T-helper 1 cell treated with Interleukin-12 subunit alpha and Interleukin-12 subunit beta and Interleukin-4 antibody, amounts not matched to agents 30 ng/mL and 1 ng/mL, for 36 hours (primary cell): ENCODE measurements at regions not wholly inside any gene's neighbourhood (a gene's known extent, or its start where the extent isn't known, plus 50 kb on each side); places are given as distances from the start of the nearest gene placed in this dataset.

Experiments
- intact Hi-C: fragments of 100-400 bp; cut with micrococcal nuclease; formaldehyde crosslinking; loops from one replicate; pipeline ENCODE4 v1.15.1; 2024

DNA sequence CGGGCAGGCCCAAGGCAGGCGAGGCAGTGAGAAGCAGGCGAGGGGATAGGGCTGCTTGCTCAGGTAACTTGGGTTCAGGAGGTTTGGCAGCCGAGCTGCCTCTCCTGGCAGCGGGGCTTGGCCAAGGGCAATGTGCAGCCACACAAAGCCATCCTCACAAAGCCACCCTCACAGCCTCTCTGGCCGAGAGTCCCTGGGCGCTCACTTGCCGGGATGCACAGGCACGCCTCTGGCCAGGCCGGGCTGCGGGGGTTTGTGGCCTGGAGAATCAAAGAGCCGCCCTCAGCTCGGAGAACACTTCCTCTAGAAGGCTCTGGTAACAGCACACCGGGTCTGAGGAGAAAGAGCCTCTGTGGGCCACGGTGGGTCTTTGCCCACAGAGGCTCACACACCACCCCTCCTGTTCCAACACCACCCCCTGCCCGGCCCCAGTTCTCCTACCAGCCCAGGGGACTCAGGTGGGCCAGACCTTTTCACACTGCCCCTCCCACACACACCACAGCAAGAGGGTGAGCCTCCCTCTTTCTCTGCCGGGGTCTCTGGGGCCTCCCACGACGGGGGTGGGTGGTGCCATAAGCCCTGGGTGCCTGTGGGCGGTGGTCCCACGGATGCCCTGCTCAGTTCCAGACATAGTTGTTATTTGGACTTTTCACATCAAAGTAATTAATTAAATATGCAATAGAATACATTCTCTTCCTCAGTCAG lies 186.9 kb downstream of the ZFP36L2 start:
- intact Hi-C loops = no loop called here

DNA sequence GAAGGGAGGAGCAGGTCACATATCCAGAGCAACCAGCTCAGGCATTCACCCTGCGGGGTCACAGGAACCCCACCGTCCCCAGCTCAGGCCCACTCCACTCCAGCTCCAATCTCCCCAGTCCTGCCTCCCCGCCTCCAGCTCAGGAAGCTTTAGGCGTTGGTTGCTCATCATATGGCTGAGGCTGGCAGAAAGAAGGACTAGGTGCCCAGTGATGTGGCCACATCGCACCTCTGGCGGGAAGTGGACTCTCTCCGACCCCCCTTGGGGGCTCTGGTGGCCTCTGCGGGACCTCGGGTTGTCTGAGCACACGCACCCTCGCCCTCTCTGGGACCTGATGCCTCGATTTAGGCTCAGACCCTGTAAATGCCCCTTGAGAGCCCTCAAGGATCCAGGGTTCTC lies 187.7 kb downstream of the ZFP36L2 start:
- intact Hi-C loops = no loop called here

DNA sequence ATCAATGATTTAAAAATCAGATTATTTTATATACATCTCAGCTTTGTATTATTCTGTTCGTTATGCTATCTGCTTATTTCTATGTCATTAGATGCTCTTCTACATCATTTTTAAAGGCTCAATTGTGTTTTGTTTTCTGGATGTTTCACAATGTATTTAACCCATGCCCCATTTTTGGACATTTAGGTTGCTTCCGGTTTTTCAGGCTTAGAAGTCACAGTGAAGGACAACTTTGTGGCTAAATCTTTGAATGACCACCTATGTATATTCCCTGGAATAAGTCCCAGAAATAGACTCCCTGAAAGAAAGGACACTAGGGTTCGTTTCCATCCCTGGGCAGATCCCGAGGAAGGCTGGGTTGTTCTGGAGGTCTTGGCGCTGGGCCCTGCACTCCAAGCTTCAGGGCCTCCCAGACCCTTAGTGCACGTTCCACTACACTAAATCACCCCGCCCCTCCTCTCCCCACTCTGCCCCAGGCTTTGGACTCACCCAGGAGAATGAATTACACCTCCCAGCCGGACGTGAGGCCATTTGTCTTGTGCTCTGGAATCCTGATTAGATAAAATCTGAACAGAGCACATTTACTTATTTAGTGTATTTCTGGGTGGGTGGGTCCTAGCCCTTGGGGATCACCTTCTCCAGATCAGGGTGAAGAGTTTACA lies 188.2 kb downstream of the ZFP36L2 start:
- intact Hi-C loops = no loop called here

GRCh38 chr2:43035922-43036321 lies 190.5 kb downstream of the ZFP36L2 start:
- intact Hi-C loops = no loop called here

DNA sequence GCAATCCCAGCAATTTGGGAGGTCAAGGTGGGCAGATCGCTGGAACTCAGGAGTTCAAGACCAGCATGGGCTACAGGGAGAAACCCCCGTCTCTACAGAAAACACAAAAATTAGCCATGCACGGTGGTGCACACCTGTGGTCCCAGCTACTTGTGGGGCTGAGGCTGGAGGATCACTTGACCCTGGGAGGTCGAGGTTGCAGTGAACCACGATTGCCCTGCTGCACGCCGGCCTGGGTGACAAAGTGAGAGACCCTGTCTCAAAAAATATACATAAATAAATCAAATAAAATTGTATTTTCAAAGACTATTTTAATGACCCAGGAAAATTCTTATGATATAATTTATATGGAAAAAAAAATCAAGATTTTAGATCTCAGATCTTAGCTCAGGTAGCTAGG lies 191.5 kb downstream of the ZFP36L2 start:
- intact Hi-C loops = no loop called here

GRCh38 chr2:43034242-43034619 lies 192.2 kb downstream of the ZFP36L2 start:
- intact Hi-C loops = no loop called here

DNA sequence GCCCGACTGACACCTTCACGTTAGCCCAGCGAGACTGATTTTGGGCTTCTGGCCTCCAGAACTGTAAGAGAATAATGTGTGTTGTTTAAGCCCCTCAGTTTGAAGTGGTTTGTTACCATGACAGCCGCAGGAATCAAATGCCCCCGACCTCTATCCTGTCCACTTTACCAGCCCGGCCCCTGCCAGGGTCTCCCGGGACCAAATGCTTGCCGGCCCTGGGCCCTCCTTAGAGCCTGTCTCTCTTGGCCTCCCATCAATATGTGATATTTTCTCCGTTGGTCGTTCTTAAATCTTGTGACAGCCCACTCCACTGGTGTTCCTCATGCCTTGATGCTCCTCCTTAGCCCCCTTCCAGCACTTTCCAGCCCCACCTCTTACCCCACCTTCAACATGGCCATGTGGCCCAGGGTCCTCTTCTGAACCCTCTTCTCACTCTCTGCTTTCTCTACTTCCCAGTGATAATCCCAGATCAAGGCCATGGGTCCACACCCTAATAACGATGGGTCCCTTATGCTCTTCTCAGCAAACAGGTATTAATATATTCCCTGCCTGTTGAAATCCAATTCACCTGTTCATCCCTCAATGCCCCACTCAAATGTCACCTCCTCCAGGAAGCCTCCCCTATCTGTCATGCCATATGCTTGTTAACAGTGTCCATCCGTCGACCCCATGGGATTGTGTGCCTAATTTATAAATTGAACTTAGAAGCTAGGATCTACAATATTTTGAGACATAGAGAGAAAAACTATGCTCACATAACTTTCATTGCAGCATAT lies 192.8 kb downstream of the ZFP36L2 start:
- intact Hi-C loops = no loop called here

DNA sequence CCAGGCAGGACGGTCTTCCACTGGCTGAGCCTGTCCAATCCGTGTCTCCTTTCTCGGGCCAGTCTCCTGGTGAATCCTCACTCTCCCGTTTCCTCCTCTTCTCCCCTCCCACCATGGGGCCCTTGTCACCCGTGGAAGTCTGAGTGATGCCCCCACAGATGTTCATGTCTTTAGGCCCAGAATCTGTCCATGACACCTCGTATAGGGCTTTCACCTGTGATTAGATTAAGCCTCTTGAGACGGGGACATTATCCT lies 193.5 kb downstream of the ZFP36L2 start:
- intact Hi-C loops = no loop called here

GRCh38 chr2:43032213-43033015 lies 194.0 kb downstream of the ZFP36L2 start:
- intact Hi-C loops = no loop called here

DNA sequence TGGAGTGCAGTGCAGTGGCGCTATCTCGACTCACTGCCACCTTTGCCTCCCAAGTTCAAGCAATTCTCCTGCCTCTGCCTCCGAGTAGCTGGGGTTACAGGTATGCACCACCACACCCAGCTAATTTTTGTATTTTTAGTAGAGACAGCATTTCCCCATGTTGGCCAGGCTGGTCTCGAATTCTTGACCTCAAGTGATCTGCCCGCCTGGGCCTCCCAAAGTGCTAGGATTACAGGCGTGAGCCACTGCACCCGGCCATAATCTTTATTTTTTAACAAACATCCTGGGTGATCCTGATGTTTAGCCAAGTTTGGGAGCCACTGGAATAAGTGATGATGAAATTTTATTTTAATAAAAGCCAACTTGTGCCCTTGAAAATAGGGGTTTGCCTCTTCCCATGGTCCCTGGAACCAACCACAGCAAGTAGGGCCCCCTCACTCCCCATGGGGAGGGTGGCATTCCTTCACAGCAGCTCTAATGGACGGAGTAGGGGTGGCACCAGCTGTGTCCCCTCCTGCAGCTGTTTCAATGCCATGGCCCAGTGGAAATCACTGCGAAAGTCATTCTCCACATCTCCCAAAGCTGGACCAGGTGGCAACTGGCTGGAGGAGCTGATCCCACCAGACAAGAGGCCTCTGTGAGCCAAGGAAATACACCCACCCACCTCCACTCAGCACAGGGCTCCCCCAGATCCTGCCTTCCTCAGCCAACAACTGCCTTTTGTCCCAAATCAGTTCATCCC lies 194.8 kb downstream of the ZFP36L2 start:
- intact Hi-C loops = no loop called here

DNA sequence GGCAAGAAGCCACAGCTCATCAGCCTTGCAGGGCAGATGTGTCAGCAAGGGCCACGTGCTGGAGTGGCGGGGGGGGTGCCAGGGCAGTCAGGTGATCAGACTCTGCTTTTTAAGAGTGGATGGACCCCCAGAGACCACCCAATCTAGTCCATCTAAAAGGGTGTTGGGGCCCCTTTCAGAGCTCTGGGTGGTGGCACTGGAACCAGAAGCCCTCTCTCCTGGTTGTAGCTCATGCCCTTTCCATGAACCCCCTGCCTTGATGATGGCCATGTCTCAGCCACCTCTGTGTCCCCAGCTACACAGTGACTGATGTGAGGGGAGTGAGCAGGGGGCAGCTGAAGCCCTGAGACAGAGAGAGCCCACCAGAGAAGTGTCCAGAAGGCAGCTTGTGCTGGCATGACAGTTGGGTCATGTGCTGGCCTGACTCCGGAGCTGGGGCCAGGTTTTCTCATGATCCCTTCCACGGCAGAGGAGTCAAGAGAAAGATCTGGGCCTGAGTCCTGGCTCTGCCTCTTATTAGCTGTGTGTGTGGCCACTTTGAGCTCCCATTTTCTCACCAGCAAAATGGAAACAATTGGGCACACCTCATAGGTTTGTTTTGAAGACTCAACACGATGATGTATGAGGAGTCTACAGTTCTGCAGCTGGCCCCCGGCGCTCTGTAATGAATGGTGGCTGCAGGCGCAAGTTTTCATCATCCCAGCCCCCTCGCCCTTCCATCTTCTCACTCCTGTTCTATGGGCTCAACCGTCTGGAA lies 195.7 kb downstream of the ZFP36L2 start:
- intact Hi-C loops = no loop called here

DNA sequence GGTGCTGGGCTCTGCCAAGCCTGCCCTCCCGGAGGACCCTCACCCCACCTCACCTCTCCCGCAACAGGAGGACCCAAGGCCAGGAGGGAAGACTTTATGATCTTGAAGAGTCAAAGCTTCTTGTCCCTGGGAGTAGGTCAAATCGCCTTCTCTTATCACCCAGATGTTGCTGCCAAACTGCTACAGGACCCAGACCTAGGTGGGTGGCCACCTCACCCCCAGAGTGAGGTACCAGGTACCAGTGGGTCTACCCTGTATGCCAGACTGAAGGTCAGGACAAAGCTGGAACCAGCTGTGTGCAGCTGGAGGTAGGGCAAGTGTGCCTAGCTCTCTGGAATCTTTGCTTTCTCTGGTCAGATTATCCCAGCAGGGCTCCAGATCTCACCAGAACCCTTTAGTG lies 197.2 kb downstream of the ZFP36L2 start:
- intact Hi-C loops = no loop called here

DNA sequence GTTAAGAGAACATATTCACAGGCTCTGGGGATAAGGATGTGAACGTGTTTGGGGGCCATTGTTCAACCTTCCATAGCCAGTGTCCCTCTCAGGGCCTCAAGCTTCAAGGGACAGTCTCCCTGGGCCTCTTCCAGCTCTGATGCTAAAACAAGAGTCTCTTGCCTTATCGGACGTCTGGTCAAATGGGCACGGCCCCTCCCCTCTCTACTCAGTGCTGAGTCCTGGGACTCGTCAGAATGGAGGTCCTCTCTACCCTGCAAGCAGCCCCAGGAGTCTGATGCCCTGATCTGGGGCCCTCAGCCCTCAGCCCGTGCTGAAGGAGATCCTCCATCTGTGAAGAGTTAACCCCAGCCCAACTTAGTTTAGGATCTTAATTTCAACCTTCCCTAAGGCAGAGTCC lies 198.2 kb downstream of the ZFP36L2 start:
- intact Hi-C loops = no loop called here

- intact Hi-C loops = no loop called here
These were observed 199.1 kb downstream of the ZFP36L2 start for GRCh38 chr2:43027097-43027873.

DNA sequence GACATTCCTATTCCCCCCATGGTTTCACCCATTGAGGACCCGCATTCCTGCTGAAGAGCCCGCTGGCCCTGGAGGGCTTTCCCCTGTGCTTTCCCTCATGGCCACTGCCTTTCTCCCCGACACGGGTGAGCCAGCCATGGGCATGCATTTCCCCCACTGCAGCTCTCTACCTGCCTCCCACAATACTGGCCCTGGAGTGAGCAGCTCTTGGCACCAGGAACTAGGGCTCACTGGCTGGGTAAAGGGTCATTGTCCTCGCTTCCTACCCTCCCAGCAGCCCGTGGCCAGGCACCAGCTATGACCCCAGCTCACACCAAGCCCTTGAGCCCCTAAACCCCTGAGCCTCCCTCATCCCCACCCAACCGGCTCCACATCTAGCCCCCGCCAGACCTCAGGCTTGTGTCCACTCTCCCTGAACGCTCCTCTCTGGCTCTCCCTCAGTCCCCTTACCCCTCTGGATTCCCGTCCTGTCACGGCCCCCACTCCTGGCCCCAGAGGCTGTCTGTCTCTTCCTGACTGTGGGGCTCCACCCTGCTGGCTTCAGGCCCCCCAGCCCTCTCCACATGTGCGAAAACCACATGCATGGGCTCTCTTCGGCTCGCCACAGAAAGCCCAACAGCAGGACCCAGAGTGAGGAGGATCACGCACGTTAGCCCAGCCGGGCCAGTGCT lies 199.8 kb downstream of the ZFP36L2 start:
- intact Hi-C loops = no loop called here

DNA sequence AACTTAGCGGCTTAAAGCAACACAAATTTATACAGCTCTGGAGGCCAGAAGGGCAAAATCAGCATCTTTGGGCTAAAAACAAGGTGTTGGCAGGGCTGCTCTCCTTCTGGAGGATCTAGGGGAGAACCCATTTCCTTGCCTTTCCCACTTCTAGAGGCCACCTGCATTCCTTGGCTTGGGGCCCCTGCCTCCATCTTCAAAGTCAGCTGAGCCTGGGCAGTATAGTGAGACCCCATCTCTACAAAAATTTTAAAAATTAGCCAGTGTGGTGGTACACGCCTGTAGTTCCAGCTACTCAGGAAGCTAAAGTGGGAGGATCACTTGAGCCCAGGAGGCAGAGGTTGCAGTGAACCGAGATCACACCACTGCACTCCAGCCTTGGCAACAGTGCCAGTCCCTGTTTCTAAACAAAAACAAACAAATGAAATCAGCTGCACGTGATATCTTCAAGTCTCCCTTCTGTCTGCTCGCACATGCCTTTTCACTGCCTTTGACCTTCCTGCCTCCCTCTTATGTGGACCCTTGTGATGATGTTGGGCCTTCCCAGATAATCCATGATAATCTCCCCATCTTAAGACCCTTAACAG lies 200.6 kb downstream of the ZFP36L2 start:
- intact Hi-C loops = no loop called here

DNA sequence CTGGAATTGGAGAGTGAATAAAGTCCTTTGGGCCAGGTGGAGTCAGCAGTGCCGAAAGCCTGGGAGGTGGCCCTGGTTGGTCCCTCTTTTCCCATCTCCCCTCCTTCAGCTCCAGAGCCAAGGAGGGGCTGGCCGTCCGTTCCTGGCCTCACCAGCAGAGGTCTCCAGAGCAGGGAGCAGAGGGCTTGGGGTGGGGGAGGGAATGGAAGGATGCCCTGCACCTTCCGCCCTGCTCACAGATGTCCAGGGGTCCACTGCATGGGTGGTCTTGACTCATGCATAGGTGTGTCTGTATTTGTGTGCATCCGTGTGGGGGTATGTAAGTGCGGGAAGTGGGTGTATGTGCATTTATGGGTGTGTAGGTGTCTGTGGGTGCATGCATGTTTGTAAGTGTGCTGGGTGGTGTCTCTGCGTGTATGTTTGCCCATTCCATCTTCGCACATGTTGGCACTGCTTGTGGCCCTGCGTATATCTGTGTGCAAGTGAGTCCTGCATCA lies 201.8 kb downstream of the ZFP36L2 start:
- intact Hi-C loops = loop anchor here (1.0 to 5.0 kb wide), 2 partner anchors 205 to 458 kb away; no protein-coding TSS in a partner anchor

- intact Hi-C loops = loop anchor here (1.0 to 5.0 kb wide), 2 partner anchors 205 to 458 kb away; no protein-coding TSS in a partner anchor
These were observed 202.5 kb downstream of the ZFP36L2 start for GRCh38 chr2:43023791-43024514.
